Hematopoietic multipotent progenitor cell treated with erythropoietin and hydrocortisone succinate and interleukin-3 and kit ligand, for 6 days (in vitro differentiated cells): ENCODE measurements at regions not wholly inside any gene's neighbourhood (a gene's known extent, or its start where the extent isn't known, plus 50 kb on each side); places are given as distances from the start of the nearest gene placed in this dataset.
"Not testable (repeated sequence)": the region's sequence is repeated elsewhere in the genome, so short reads cannot be mapped to it uniquely, and the experiment has no call there.

Experiments
- DNase-seq: peaks from one replicate; pipeline ENCODE4 v3.0.0-alpha.2; 2015

DNA sequence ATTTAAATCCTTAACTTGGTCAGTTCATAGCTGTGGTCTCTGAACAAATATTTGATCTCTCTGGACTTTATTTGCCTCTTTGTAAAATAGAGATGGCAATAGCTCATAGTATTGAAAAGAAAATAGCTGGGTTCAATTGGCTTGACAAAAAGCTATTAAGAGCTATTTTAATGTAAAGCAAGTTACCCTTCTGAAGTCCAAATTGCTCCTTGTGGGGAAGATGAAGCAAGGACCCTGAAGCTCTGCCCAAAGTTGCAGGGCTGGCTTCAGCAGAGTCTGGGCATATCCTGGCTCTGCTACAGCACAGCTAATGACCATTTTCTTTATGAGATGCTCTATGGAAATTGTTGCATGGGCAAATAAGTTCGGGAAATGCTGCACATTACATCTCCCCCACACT is 484.5 kb downstream of the TDRD3 start:
- DNase-seq, result no peak

DNA sequence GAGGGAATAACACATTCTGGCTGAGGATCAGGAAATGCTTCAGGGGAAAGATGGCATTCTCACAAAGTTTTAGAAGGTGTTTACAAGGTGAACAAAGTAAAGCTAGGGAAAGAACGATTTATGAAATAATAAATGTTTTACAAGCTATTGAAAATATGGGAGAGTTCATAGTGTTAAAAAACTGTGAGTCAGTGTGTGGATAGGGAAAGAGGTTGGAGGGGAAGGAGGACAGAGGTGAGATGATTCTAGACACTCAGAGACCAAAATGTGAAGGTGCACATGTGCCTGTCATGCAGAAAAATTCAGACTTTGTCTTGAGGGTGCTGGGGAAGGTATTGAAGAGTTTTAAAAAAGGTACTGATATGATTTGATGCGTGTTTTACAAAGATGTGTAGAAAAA is 476.1 kb downstream of the TDRD3 start:
- no peak for DNase-seq

DNA sequence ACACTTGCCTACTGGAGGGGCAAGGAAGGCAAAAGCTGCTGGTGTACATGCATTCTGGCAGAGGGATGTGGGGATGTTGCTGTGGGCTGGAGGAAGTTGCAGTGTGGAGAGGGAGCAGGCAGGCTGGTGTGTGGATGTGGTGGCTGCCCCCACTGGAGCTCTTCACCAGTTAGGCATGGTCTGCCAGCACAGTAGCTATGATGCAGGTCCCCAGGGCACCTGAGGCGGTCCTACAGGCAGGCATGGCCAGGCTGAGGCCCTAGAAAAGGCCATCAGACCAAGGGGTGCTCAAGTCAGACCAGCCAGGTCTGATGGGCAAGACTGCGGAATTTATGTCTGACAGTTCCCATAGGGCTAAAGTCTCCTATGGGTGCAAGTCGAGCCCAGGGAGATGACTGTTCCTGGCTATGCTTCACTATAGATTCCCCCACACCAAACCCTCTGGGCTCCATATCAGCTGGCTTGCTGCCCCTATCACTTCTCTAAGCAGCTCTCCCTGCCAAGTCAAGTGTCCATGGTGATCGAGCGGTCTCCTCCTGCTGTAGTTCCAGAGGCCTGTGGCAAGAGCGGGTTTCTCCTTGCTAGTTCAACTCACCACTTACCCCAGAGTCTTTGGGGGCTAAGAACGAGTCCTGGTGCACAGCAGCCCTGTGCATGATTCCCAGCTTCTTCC is 473.1 kb downstream of the TDRD3 start:
- no peak for DNase-seq

DNA sequence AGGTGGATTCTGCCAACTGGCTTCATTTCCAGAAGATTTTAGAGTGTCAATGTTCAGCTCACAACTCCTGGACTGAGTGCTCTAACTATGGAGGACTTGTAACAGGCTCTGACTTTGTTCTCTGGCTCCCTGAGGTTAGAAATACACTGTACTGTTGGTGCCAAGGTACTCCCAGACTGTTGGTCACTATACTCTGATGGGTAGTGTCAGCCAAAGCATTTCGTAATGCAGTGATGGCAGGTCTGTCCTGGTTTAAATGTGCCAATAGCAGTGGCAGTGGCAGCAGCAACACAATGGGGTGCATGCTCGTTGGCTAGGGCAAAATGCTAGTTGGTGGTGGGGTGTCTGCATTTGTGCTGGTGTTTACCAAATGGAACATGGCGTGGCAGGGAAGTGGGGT is 472.2 kb downstream of the TDRD3 start:
- DNase-seq, result no peak

DNA sequence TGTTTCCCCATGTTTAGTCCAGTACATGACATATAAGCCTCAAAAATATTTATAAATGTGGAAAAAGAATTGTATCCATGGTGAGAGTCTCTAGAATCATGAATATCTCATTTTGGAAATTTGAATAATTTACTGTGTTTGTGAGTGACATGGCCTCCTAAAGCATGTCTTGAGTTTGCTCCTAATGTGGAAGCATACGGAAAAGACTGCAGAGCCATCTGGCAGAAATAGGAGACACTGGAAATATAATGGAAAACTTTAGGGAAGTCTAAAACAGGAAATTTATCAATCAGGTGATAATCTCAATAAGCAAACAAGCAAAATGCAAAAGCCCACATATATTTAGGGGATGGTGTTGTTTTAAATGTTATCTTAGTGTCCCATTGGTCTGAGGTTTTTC is 465.0 kb downstream of the TDRD3 start:
- DNase-seq, result no peak

DNA sequence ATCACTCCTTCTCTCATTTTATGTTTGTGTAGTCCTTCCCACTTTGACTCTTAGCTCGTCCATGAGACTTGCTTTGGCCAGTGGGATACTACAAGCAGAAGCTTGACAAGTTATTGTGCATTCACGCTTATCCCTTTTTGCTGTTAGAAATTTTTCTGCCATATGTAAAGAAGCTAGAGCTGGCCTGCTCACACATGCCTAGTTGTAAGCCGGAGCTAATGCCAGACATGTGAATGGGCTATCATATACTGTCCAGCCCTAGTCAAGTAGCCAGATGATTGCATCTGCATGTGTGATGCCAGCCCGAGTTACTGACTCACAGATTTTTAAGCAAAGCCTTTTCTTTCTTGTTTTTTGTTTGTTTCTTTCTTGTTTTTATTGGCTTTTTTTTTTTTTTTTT is 460.7 kb downstream of the TDRD3 start:
- no peak for DNase-seq

DNA sequence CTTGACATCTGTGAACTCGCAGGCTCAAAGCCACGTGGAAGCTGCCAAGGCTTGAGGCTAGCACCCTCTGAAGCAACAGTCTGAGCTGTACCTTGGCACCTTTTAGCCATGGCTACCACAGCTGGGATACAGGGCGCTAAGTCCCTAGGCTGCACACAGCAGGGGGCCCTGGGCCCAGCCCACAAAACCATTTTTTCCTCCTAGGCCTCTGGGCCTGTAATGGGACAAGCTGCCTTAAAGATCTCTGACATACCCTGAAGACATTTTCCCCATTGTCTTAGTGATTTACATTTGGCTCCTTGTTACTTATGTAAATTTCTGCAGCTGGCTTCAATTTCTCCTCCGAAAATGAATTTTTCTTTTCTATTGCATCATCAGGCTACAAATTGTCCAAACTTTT is 455.9 kb downstream of the TDRD3 start:
- DNase-seq, result no peak

DNA sequence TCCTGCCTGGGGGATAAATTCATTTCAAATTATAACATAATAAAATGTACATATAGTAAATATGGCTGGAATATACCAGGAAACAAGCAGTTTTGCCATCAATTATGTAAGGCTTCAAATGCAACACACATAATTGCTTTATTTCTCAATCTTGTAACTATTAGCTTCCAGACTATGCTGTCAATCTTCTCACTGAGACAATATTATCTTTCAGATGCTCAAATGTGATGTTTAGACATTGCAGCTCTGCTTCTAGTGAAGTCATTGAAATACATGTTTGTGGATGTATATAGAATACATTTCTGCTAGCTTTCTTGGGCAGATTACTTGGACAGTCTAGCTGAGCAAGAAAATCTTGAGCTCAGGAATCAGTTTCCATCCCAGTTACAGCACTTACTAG is 454.4 kb downstream of the TDRD3 start:
- DNase-seq, result no peak

DNA sequence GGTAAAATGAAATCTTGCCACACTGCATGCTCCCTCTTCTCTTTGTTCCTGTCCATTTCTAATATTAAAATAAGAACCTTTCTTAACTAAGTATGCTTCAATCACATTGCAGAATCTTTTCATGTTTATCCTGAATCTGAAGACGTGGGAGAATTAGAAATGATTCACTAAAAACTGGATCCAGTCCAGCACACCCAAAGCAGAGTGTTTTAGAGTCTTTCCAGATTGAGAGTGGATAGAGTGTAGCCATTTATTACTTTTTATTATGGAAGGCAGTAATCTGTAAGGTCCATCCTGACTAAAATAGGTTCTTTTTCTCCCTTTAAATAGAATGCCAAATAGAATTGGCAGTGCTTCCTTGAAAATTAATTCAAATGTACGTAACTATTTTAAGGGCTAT is 453.5 kb downstream of the TDRD3 start:
- no peak for DNase-seq

DNA sequence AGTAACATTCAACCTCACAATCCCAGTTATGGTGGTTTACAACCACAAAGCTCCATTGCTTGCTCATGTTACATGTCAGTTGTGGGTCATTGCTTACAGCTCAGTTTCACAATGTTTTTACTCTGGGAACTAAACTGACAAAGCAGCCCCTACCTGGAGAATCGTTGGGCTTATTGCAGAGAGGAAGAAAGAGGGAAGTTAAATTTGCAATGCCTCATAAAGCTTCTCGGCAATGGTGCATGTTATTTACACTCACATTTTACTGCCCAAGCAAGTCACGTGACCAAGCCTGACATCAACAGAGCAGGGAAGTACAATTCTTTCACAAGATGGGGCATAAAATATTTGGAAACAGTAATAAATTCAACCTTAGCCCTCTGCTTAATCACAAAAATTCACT is 441.6 kb downstream of the TDRD3 start:
- peak; percentile 1 for DNase-seq

DNA sequence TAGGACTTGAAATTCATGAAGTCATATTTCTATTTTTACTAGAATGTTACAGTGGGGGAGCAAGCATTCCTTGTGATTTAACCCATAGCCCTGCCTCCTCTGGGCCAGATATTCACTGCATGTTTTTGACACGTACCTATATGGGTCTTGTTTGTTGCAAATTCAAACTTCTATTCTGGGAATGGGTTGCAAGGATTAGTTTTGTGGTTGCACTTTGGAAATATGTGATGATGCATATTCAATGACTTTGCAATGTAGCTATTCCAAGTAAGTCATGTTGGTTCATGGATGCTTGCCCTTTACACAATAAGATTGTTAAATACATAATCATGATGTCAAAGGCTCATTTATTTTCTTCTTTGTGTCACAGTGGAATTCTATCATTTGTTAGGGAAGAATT is 440.8 kb downstream of the TDRD3 start:
- DNase-seq, result no peak

DNA sequence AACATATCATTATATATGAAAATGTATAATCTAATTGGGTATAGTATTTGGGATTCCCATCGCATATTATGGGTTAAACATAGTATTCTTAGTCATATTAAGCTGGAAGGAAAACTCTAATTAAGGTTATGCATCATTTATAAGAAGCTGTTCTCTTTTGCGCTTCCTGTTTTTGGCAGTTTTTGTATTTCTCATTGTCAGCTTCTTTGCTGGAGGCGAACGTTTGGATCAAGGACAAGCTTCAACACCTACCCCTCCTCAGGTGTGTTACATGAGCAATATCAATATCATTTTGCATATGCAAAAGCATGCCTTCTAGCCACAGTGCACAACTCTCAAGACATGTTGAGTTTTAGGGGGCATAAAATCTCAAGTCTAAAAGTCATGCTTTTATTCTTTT is 439.8 kb downstream of the TDRD3 start:
- DNase-seq, result no peak

DNA sequence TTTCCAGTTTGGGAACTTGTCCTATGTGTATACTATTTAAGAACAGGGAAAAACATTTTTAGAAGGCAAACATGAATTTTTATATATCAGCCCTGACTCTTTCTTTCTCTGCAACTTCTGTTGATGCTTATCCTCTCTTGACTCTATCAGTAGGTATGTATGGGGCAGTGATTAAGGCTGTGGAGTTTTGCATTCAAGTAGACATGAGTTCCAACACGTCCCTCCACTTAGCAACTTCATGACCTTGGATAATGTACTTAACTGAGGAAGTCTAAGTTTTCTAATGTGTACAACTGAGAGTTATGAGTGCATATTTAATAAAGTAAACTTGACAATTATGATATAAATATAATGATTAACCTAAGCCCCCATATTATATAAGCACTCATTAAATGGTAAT is 414.6 kb downstream of the TDRD3 start:
- no peak for DNase-seq

DNA sequence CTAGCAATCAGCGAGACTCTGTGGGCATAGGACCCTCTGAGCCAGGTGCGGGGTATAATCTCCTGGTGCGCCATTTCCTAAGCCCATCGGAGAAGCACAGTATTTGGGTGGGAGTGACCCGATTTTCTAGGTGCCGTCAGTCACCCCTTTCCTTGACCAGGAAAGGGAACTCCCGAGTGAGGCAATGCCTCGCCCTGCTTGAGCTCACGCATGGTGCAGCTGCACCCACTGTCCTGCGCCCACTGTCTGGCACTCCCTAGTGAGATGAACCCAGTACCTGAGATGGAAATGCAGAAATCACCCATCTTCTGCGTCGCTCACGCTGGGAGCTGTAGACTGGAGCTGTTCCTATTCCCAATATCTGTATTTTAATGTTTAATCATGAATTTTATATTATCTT is 408.6 kb downstream of the TDRD3 start:
- not testable (repeated sequence) for DNase-seq

DNA sequence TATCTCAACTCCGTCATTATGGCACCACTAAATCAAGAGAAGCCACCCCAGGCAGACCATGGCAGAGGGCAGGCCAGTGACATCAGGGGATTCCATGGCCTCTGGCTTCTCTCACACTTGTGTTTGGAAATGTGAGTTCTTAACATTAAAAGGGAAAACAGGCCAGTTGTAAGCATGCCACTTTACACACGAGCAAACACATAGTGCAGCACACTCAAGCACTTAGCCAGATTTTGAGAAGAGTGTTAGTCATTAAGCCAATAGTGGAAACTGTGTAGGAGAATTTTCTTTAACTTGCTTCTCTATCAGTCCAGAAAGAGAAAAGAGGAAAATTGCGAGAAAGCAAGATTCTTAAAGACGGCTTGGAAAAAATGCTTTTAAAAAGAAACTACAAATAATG is 401.5 kb downstream of the TDRD3 start:
- no peak for DNase-seq

DNA sequence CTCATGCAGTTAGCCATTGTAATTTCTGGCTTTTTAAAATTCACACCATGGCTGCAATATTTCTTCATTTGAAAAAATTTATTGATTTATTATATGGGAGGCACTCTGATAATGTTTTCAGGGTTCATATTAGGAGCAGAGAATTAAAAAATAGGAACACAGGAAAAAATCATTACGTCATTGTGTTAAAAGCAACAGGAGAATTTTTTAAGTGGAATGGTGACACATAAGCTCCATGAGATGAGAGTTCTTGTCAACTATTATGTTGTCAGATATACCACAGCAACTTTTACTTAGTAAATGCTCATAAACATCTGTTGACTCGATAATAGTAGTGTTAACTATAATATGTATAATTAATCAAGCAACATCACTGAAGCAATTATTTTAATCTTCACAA is 400.1 kb downstream of the TDRD3 start:
- no peak for DNase-seq

DNA sequence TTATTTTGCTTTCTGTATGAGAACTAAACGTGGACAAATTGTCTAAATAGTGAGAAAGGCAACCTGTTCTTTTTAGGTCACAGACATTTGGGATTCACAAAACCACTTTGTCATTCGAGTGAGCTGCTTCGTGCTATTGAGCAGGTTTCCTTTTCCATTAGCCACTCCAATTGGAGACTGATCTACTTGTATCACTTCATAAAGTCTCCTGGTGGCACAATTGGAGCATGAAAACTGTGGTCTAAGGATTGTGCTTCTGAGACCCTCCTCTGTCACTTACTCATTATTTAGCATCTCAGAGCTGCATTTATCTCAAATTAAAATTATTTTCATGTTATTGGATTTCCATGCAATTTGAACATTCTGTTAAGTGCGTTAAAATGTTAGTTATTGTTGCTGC is 397.7 kb downstream of the TDRD3 start:
- DNase-seq, result no peak

DNA sequence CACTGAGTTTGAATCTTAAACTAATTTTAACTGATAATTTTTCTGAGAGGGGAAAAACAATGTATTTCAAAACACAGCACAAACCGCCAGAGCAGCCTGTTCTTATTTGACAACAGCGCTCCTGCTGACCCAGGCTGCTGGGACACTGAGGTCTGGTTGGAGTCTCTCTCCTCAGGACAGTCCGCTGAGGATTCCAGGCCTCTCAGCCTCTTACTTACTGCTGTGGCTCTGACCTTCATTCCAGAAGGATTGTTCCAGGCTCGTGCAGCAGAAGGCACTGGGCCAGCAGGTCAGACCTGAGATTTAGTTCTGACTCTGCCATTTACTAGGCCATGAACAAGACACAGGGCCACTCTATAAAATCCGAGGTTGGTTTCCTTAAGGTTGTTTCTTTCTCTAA is 393.6 kb downstream of the TDRD3 start:
- no peak for DNase-seq

DNA sequence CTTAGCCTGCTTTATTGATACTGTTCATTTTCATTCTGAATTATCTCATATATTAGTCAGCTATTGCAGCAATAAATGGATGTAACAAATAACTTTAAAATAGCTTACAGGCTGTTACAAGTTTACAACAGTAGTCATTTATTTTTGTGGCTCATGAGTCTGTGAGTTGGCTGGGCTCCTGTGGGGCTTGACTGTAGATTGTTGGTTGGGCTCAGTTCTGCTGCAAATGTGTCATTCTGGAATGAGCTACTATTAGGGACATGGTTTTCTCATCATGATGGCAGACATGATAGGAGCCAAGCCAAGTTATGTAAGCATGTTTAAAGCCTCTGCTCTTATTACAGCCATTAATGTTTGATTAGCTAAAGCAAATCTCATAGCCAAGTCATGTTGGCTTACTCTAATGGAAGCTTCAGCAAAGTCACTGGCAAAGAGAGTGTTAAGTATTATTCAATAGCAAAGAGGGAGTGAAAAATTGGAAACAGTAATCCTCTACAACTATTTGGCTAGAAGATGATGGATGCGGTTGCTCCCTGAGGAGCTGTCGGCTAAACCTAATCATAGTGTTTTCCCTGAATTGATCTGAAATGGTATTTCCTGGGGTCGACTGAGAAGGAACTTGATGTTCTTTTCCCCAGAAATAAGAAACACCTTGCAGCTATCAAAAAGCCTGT is 391.3 kb downstream of the TDRD3 start:
- DNase-seq, result no peak

DNA sequence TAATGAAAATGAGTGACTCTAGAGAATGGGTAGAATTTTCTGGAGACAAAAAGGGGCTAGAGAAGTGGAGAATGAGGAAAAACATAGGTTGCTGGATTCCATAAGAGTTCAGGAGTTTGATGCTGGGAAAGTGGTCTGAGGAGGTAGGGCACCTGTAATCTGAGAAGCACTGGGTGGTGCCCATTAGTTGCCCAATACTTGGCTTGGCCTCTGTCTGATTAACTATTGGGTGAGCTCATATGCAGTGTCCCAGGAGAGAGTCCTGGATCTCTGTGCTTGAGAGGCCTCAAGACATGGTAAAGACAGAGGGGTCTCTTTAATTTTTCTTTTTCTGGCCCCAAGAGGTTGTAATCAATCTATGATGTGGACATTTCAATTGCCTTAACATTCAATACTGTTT is 390.1 kb downstream of the TDRD3 start:
- no peak for DNase-seq

DNA sequence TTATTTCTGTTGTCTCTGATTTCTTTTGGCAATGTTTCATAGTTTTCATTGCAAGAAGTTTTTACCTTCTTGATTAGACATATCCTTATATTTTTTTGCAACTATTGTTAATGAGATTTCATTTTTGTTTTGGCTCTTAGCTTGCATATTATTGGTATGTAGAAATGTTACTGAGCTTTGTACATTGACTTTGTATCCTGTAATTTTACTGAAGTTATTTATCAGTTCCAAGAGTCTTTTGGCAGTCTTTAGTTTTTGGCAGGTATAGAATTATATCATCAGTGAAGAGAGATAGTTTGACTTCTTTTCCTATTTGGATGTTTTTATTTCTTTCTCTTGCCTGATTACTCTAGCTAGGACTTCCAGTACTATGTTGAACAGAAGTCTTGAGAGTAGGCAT is 375.7 kb downstream of the TDRD3 start:
- no peak for DNase-seq

DNA sequence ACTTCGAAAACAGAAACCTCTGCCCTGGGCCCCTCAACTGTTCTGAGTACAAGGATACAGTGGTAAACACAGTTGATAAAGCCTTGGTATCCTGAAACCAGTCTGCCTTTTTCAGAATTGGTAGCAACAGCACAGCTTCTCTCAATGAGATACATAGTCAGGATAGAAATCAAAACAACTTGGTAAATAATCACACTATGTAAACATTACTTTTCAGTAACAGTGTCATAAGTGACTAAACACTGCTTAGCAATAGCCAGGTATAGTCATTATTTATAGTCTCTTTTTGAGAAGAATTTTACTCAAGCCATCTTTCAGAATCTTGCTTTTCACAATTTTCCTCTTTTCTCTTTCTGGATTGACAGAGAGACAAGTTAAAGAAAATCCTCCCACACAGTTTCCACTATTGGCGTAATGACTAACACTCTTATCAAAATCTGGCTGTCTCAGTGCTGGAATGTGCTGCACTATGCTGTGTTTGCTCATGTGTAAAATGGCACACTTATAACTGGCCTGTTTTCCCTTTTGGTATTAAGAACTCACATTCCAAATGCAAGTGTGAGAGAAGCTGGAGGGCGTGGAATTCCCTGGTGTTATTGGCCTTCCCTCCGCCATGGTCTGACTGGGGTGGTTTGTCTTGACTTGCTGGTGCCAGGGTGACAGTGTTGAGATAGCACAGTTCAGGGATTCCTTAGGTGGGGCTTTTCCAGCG is 368.8 kb downstream of the TDRD3 start:
- DNase-seq, result no peak

DNA sequence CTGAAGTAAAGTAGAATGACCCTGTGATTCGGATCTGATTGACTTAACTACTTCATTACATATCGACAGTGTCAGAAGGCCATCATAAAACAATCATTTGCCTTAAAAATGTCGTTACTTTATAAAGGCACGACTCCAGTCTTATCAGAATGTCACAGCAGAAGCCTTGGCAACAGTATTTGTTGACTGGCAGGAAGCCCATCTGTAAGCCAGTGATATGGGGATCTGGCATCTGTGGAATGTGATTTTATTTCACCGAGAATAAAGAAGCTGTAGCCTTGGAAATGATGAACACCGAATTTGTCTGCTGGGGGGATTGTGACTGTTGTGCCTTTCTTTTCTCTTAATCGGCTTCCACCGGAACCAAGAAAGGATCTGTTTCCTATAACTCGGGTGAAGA is 362.5 kb downstream of the TDRD3 start:
- DNase-seq, result peak; percentile 51

DNA sequence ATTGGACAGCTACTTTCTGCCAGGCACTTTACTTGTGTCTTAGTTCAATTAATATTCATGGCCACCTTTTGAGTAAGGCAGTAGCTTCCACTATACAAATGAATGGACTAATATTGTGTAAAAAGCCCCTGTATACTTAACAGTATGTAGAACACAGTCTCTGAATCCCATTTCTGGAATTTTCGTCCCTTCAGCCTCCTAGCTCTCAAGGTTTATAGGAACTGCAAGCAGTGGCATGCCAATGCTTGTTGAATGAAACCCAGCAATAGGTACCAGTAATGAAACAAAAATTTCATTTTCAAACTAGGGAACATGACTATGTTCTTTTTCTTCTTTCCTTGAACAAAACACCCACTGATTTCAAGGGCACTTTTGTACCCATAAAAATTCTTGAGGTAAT is 361.6 kb downstream of the TDRD3 start:
- no peak for DNase-seq
